ENCODE measurements at regions not wholly inside any gene's neighbourhood (a gene's known extent, or its start where the extent isn't known, plus 50 kb on each side); places are given as distances from the start of the nearest gene placed in this dataset.

GRCh38 chr2:58562276-58562675 lies 321.2 kb upstream of the FANCL start:
- no peak overlapping the region for H3K4me3 ChIP-seq

GRCh38 chr2:58560531-58560930 lies 319.4 kb upstream of the FANCL start:
- Histone ChIP-seq H3K4me3 (no peak overlapping the region), H3K9me3 (no peaks in the 10 kb centered on the region), H3K36me3 (no peaks in the 10 kb centered on the region), H3K27ac (no peak overlapping the region), H3K4me1 (no peaks in the 10 kb centered on the region), H3K27me3 (no peaks in the 10 kb centered on the region)
- DNase-seq (ENCODE audit: low spot score in 2 of 2): no peak
- TF ChIP-seq EP300 (IDR thresholded peaks at IDR 0.05): no peak
- TF ChIP-seq POLR2AphosphoS5 (IDR thresholded peaks at IDR 0.05): no peak
- no peak for TF ChIP-seq CTCF (IDR thresholded peaks at IDR 0.05)
- WGBS: 85% methylated on average over 3 of the region's 3 CpGs

More at GRCh38 chr2:58562276-58562675, 321.2 kb upstream of the FANCL start:
- TF ChIP-seq POLR2AphosphoS5 (IDR thresholded peaks at IDR 0.05) (no peak), CTCF (IDR thresholded peaks at IDR 0.05) (no peak), POLR2A (IDR thresholded peaks at IDR 0.05) (no peak), EP300 (IDR thresholded peaks at IDR 0.05) (no peak)
- Histone ChIP-seq H3K27me3 (no peaks in the 10 kb centered on the region), H3K36me3 (no peaks in the 10 kb centered on the region), H3K9me3 (no peaks in the 10 kb centered on the region), H3K27ac (no peak overlapping the region), H3K4me1 (no peaks in the 10 kb centered on the region)
- WGBS: 47% methylated on average over 2 of the region's 2 CpGs
- DNase-seq (ENCODE audit: low spot score in 2 of 2): no peak

GRCh38 chr2:58558881-58559280 lies 317.8 kb upstream of the FANCL start:
- Histone ChIP-seq H3K4me3 (no peak overlapping the region), H3K36me3 (no peaks in the 10 kb centered on the region), H3K9me3 (no peaks in the 10 kb centered on the region), H3K4me1 (no peaks in the 10 kb centered on the region), H3K27ac (no peak overlapping the region), H3K27me3 (no peaks in the 10 kb centered on the region)
- WGBS: 76% methylated on average over 4 of the region's 4 CpGs
- TF ChIP-seq EP300 (IDR thresholded peaks at IDR 0.05) (no peak), POLR2A (IDR thresholded peaks at IDR 0.05) (no peak), POLR2AphosphoS5 (IDR thresholded peaks at IDR 0.05) (no peak), CTCF (IDR thresholded peaks at IDR 0.05) (no peak)
- DNase-seq (ENCODE audit: low spot score in 2 of 2): no peak

GRCh38 chr2:58557176-58557575 lies 316.1 kb upstream of the FANCL start:
- H3K9me3 ChIP-seq: no peaks in the 10 kb centered on the region
- no peaks in the 10 kb centered on the region for H3K36me3 ChIP-seq
- no peak for DNase-seq (ENCODE audit: low spot score in 2 of 2)
- WGBS: 96% methylated on average over 6 of the region's 6 CpGs
- TF ChIP-seq POLR2A (IDR thresholded peaks at IDR 0.05) (no peak), POLR2AphosphoS5 (IDR thresholded peaks at IDR 0.05) (no peak), CTCF (IDR thresholded peaks at IDR 0.05) (no peak), EP300 (IDR thresholded peaks at IDR 0.05) (no peak)
- H3K4me3 ChIP-seq: no peak overlapping the region
- H3K27me3 ChIP-seq: no peaks in the 10 kb centered on the region
- H3K27ac ChIP-seq: no peak overlapping the region
- no peaks in the 10 kb centered on the region for H3K4me1 ChIP-seq

GRCh38 chr2:58553937-58554336 lies 312.8 kb upstream of the FANCL start:
- Histone ChIP-seq H3K4me3 (no peak overlapping the region), H3K36me3 (no peaks in the 10 kb centered on the region), H3K27me3 (no peaks in the 10 kb centered on the region), H3K9me3 (no peaks in the 10 kb centered on the region), H3K4me1 (no peaks in the 10 kb centered on the region), H3K27ac (no peak overlapping the region)
- 61% methylated on average over 2 of the region's 2 CpGs for WGBS
- DNase-seq (ENCODE audit: low spot score in 2 of 2): no peak
- no peak for TF ChIP-seq POLR2AphosphoS5 (IDR thresholded peaks at IDR 0.05)
- no peak for TF ChIP-seq CTCF (IDR thresholded peaks at IDR 0.05)
- no peak for TF ChIP-seq POLR2A (IDR thresholded peaks at IDR 0.05)
- no peak for TF ChIP-seq EP300 (IDR thresholded peaks at IDR 0.05)
